GM21367 (cell line): ENCODE measurements at regions not wholly inside any gene's neighbourhood (a gene's known extent, or its start where the extent isn't known, plus 50 kb on each side); places are given as distances from the start of the nearest gene placed in this dataset.

ENCODE experiments used
- ATAC-seq: cut with Tn5 transposase; IDR thresholded peaks from one replicate; pipeline ENCODE4 v1.9.1; 2021; ENCODE audit not compliant: unreplicated experiment

DNA sequence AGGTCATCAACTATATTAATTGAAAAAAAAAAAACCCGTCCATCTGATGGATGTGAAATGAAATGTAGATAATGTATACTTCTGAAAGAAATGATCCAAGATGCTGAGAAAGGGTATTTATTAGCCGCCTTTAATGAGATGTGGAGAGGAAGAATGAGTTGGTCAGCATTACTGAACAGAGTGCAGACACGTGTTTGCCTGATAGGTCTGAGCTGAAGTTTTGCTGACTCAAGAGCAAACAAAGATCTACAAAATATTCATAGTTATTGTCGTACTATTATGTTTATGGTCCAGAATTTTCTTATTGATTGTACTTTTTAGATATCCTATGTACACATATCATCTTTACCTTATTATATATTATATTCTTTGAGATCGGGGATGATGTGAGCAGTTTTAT, 235.3 kb downstream of the RDH14 start:
- ATAC-seq: no peak

DNA sequence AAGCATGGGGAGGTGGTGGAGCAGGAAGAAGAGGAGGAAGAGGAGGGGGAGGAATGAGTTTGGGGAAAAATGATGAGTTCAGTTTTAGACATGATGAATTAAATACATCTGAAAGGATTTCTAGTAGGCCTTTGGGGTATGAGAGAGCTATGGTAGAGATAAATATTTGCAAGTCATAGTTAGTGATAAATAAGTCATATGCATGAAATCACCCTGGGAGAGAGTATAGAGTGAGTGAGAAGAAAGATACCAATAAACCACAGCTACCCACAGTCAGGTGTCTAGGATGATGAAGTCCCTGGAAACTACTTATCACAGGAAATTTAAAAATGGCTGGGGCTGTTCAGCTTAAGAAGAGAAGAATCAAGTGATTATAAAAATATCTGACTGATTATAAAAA, 240.5 kb downstream of the RDH14 start:
- ATAC-seq: no peak

DNA sequence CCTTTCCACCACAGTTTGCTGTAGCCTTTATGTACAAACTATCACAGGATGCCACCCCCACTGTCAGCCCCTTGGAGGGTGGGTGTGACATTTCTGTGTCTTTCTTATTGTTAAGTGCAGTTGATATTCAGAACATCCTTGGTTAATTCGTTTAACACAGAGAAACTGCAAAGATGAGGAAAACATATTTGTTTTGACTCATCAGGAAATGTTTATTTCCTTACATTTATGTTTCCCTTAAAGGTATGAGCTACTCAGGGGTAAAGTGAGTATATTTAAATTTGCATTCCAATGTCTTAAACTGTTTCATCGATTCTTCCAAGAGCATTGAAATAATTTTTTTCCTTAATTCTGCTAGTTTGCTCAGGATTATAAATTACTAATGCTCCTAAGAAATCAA, 243.4 kb downstream of the RDH14 start:
- no peak for ATAC-seq

DNA sequence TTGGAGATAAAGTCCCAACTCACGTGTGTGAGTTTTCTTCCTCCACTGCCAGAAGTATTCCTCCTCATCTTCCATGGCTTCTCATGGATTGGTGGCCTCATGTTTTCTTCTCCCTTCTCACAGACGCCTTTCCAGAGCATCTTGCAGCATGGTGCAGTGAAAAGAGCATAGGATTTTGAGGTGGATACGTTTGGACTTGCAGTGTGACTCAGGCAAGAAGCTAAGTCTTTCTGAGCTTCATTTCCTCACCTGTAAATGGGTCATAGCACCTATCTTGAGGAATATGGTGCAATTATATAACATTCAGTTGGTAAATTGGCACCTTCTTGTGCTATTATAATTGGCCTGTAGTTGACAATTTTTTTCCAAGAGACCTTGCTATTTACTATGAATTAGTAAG, 247.6 kb downstream of the RDH14 start:
- ATAC-seq: no peak

DNA sequence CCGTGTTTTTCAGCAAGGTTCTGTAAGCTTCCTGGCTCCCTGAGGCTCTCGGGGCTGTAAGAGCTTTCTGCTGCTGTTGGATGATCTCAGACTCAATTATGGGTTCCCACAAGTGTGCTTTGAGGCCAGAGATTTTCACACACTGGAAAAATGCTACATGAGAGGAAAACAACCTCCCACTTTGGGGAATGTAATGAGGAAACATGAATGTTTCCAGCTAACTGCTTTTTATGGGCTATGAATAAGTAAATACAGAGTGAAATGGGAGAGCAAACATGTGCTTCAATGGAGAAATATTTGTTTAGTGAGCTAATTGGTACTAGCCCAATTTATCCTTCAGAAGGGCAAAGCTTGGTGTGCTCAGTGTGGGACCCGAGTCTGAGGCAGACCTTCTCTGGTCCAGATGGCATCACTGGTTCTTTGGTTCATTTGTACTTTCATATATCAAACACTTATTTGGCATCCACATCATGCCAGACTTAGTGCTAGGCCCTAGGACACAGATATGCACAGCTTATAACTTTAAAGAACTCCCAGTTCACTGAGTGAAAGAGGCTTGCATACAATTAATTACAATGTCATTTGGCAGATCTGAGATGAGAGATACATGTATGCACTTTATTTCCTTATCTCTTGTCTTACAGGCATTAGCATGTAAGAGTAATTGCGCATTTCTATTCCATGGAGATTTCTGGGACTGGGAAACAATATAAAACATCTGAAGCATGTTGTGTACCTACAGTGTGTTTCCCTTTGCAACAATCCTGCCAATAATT, 248.8 kb downstream of the RDH14 start:
- no peak for ATAC-seq

DNA sequence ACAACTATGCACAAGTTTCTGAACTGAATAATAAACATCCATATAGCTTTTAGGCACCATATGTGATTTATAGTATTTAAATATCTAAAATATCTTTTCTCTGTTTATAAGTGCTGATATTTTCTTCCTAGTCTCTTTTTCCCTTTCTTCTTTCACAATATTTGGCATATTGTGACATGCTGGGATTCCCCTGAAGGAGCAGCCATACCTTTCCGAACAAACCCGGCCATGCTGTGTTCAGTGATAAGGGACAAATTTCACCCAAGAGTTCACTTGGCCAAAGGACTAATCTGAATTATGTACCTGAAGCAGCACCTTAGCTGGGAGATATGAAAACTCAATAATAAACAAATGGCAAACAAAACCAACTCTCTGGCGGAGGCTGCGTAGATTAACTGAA, 250.8 kb downstream of the RDH14 start:
- no peak for ATAC-seq

DNA sequence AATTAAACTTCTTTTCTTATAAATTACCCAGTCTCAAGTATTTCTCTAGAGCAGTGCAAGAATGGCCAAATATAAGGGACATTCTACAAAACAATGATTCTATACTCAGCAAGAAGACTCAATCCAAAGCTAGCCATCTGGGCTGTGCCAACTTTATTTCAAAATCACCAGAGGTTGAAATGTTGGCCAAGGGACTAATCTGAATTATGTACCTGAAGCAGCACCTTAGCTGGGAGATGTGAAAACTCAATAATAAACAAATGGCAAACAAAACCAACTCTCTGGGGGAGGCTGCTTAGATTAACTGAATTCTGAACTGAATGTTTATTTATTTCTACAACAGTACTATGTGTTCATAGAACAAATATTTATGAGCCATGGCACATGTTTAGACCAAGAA, 251.3 kb downstream of the RDH14 start:
- no peak for ATAC-seq

DNA sequence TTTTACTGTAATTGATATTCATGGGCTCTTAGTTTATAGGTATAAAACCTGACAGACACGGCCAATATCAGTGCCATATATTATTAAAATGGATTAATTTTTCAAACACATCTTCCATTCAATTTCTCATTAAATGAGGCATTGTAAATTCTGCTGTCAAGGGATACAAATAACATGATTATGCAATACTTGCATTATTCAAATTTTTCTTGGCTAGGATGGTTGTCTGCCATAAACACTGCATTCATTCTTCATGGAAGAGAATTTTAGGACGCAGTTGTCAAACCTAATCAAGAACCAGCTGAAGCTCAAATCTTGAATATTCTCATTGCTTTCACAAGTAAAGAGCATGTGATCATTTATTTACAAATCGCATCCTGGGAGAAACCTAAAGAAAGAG, 255.6 kb downstream of the RDH14 start:
- ATAC-seq: no peak

DNA sequence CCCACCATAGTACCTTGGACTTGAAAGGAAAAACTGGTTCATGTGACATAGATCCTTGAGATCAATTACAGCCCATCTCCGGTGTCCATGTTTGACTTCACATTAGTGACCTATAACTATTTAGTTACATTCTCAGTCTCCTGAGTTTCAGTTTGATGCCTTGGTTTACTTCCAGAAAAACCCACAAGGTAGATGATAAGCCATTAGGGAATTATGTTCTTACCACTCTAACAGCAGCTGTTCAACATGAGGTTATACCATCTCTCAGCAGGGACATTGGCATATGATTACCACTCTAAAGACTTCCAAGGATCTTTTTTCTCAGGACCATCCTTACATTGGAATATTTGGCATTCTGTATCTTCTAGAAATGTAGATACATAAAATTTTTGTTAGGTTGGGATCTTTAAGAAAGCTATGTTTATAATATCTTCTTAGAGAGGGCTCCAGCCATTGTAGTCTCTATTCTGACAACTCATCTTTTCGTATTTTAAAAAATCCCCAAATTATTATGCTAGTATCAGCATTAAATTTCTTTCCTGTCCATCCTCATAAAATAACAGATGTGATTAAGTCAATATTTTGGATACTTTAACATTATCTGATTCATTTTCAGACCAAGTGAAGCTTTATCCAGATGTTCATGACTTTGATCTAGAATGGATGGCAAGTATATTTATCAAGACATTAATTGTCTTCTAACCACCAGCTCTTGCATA, 258.9 kb downstream of the RDH14 start:
- no peak for ATAC-seq

DNA sequence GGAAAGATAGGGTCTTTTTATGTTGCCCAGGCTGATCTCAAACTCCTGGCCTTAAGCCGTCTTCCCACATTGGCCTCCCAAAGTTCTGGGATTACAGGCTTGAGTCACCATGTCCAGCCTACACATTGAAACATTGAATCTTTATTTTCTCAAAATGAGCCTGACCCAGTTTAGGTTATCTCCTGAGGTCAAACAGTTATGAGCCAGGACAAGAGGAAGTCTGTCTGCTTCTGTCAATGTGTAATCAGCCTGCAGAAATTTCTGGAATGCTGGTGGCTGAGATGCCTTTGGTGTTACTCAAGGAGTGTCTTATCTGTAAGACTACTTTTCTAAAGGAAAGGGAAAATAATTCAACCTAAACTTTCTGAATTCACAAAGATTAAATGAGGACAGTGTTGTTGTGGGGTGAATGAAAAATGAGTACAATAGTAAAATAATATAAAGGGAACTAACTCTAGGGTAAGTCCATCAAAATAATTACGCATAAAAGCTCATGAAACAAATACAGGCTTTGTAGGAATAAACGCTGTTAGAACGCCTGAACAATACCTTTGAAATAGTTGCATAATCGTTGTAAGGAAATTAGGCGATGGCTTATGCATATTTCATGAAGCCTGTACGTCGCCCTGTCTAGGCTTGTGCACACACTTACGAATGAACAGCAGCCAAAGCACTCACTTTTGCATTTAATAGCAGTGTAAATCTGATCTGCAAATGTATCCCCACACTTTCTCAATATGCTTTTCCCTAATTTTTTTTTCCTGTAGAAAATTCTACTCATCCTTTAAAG, 260.8 kb downstream of the RDH14 start:
- ATAC-seq: no peak

DNA sequence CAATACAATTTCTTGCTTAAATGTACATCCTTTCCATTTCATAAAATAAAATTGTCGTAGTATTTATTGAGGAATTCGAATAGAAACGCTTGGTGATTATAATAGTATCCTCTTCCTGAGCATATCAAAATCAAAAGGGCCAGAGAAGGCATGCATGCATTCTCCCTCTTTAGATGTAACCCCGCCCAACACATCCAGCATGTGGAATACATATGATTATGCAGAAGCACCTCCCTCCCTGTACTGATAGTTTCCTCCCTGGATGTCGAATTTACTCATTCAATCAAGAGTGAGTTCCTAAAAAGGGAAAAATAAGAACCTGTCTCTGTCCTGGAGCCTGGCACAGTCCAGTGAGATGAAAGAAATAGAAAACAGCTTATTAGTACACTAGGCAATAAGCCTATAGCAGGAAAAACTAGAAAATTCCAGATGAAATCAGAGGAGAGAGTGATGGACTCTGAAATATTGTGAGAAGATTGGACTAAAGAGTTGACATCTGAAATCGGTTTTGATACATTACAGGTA, 262.9 kb downstream of the RDH14 start:
- no peak for ATAC-seq

DNA sequence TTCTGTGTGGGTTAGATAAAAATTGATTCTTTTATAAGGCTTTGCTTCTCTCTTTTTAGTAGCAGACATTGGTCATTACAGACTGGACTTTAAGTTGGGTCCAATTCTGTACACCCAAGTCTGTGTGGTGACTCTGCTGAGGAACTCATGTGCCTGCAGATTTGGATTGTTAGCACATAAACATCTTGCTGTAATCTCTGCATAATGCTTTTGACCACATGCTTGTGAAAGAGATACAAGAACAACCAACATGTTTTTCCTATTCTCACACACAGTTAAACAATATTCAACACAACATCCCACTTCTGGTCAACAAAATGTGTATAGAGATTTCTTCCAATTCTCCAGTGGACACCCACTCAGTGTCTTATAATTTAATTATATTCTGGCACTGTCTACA, 270.1 kb downstream of the RDH14 start:
- ATAC-seq: no peak

DNA sequence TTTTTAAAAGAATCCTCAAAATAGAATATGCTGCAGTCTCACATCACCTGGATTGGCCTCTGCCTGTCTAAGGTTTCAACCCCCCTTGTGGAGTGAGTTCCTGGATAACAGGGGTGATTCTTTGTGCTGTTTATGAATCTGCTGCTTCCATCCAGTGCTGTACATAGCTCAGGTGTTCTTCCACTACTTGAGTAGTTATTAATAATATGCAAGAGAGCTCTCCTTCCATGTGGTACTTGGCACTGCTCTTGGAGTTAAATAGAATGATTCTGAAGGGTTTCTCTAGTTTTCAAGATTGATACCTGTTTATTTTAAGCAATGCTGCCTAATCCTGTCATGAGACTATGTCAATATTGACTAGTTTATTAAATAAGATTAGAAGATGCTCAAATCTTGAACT, 273.6 kb downstream of the RDH14 start:
- no peak for ATAC-seq

DNA sequence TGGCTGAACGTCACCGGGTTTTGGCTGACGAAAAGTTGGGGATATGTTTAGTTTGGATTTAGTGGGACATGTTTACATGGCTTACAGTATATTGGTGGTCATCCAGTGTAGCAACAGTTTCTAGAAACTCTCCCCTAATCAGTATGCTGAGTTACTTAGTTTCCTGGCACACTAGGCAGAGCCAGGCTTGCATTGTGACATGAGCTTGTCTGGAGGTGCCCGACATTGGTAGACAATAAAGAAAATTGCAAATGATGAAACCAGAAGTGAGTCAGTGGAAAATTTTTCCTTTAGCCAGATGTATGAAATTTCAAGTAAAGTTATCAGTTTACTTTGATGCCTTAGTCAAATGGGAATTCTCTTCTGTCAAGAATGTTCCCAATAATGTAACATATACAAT, 276.1 kb downstream of the RDH14 start:
- no peak for ATAC-seq

DNA sequence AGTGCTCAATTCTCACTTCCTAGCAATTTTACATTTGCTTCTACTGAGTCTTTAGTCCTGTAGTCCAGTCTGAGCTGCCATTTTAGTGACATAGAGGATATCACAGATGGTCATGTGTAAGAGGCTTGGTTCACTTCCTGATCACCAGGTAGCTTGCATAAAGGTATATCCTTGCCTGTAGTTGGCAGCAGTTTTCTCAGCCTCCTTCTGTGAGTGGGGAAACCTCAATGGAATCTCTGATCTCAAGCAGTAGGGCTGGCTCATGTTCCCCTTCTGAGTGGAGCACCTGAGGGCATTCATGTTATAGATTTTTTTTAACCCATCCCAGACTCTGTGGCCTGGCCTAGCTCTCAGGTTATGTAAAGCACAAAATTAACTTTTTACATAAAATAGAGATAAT, 278.4 kb downstream of the RDH14 start:
- ATAC-seq: no peak

DNA sequence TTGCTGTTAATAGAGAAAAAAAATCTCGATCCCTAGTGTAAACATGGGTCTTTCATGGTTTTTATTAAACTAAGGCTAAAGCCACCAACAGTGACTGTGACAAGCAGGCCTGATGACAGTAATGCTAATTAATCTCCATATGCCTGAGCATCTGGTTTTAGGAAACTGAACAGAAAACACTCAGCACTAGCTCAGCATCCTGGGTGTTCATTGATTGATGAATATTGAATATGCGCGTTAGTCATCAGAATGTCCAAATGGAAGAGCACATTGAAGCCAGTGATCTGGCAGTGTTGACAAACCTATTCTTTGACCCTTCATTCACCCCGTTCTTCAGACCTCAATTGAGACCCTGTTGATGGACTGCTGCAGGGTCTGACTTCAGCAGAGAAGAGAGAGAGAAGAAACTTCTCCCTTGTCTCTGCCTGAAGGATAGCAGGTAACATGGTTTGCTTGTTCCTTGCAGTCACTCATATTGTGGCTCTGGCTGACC, 283.8 kb downstream of the RDH14 start:
- ATAC-seq: no peak

DNA sequence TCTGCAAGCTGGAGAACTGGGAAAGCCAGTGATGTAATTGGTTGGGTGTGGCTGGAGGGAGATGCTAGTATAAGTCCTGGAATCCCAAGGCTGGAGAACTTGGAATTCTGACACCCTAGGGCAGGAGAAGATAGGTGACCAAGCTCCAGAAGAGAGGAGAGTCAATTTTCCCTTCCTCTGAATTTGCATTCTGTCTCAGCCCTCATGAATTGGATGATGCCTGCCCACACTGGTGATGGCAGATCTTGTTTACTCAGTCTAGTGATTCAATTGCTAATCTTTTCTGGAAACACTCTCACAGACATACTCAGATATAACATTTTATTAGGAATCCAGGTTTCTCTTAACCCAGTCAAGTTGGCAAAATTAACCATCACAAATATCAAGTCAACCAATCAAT, 287.2 kb downstream of the RDH14 start:
- no peak for ATAC-seq

DNA sequence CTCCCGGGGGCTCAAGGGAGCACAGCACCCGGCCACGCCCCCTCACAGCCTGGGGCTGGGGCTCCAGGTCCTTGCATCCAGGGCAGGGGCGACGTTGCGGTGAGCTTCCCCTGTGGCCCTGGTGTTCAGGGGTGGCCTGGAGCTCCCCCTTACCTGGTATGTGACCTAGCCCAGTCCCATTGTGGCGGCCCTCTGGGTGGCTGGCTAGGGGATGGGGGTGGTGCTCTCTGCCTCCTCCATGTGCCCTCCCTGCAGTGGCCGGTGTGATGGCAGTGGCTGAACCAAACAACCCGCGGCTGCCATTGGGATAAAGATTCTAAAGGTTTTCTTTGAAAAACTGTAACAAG, 288.3 kb downstream of the RDH14 start:
- no peak for ATAC-seq

DNA sequence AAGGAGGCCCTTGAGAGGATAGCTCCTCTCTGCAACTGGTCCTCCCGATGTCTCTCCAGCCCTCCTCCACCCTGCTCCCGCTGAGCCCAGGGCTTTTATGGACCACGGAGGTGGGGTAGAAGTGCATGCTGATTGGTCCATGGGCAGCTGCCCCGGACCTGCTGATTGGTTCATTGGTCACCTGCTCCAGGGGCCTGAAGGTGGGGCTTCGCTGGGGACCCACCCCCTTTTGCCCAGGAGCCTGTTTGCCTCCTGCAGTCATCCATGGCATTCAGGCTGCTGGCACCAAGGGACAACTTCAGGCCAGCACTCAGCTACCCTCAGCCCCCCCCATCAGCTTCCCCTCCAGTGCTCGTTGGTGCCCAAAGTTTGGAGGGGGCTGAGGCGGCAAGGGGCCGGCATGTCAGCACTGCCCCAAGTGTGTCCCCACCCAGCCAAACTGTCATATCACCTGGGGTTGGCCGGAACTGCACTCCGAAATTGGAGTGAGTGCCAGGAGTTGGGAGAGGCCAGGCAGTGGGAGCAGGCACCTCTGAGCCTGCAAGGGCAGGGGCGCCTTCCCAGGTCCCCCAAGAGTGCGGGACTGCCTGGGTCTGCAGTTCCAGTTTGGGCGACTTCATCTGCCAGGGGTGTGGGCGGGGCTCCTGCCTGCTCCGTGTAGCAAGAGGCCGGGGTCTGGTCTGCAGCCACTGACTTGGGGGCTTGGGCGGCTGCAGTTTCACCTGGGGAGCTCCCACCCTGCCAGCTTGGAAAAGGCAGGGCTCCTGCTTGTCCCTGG, 288.9 kb downstream of the RDH14 start:
- no peak for ATAC-seq

DNA sequence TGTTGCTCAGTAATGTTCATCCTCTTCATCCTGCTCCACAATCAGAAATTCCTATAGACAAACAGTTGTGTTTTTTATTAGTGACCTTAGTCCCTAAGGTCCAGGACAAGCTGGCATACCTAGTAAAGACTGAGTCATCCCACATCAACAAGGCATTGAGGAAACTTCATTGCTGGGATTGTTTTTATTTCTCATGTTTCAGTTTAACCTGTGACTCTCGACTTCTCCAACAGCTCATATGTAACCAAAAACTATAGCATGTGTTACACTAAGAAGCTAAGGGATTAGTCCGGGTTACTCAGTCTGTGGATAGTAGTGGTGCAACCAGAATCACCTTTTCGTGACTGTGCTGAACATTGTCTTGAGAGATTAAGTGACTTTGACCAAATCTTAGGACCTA, 292.1 kb downstream of the RDH14 start:
- ATAC-seq: no peak

DNA sequence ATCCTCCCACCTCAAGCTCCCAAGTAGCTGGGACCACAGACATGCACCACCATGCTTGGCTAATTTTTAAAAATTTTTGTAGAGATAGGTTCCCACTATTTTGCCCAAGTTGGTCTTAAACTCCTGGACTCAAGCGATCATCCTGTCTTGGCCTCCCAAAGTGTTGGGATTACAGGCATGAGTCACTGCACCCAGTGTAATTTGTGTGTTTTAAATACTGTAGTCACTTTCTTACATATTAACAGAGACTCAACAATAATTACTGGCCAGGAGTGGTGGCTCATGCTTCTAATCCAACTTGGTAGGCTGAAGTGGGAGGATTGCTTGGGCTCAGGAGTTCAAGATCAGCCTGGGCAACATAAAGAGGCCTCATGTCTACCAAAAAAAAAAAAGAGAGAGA, 293.0 kb downstream of the RDH14 start:
- ATAC-seq: no peak
